ENCODE measurements at regions not wholly inside any gene's neighbourhood (a gene's known extent, or its start where the extent isn't known, plus 50 kb on each side); places are given as distances from the start of the nearest gene placed in this dataset.

GRCh38 chr15:81957698-81958097 lies 88.1 kb downstream of the MEX3B start:
- TF ChIP-seq CTCF (conservative IDR thresholded peaks at IDR 0.05), result no peak
- WGBS, 2 experiments (ENCODE audit: insufficient coverage in 1 of 2, insufficient read length in 1 of 2), result 89% methylated on average over 4 of the region's 4 CpGs
- no peak overlapping the region for H3K9ac ChIP-seq (ENCODE audit: extremely low read depth, low read length, poor library complexity, severe bottlenecking)

GRCh38 chr15:81955382-81956062 lies 90.3 kb downstream of the MEX3B start:
- no peaks in the 10 kb centered on the region for H3K4me1 ChIP-seq (ENCODE audit: control insufficient read depth, insufficient read depth, low read length)
- H3K9me3 ChIP-seq (ENCODE audit: control insufficient read depth, low read length), result no peaks in the 10 kb centered on the region
- H3K27me3 Mint-ChIP-seq (ENCODE audit: insufficient read depth), result no peaks in the 10 kb centered on the region
- H3K9me3 Mint-ChIP-seq, result no peaks in the 10 kb centered on the region
- H3K4me3 ChIP-seq (ENCODE audit: low read length), result no peak overlapping the region
- no peak for DNase-seq
- no peak overlapping the region for H3K27ac Mint-ChIP-seq
- H3K36me3 ChIP-seq (ENCODE audit: control insufficient read depth, insufficient read depth, low read length), result no peaks in the 10 kb centered on the region
- no peak for TF ChIP-seq CTCF (conservative IDR thresholded peaks at IDR 0.05)
- H3K4me1 Mint-ChIP-seq, result peaks cover 14% of the 10 kb centered on the region
- H3K4me3 Mint-ChIP-seq, result no peak overlapping the region
- H3K36me3 Mint-ChIP-seq (ENCODE audit: low read depth), result peaks cover 8% of the 10 kb centered on the region
- WGBS, 2 experiments (ENCODE audit: insufficient coverage in 1 of 2, insufficient read length in 1 of 2), result 84 to 94% methylated on average over 5 to 6 of the region's 6 CpGs
- H3K27me3 ChIP-seq (ENCODE audit: control insufficient read depth, insufficient read depth, low read length, poor library complexity, severe bottlenecking), result no peaks in the 10 kb centered on the region
- H3K9ac ChIP-seq (ENCODE audit: extremely low read depth, low read length, poor library complexity, severe bottlenecking), result no peak overlapping the region
- no peak overlapping the region for H3K27ac ChIP-seq (ENCODE audit: low read depth, low read length)

More at GRCh38 chr15:81957698-81958097, 88.1 kb downstream of the MEX3B start:
- Mint-ChIP-seq H3K27ac (no peak overlapping the region), H3K4me3 (no peak overlapping the region), H3K4me1 (peaks cover 4% of the 10 kb centered on the region), H3K36me3 (ENCODE audit: low read depth) (peaks cover 8% of the 10 kb centered on the region), H3K9me3 (no peaks in the 10 kb centered on the region), H3K27me3 (ENCODE audit: insufficient read depth) (no peaks in the 10 kb centered on the region)
- Histone ChIP-seq H3K27ac (ENCODE audit: low read depth, low read length) (no peak overlapping the region), H3K27me3 (ENCODE audit: control insufficient read depth, insufficient read depth, low read length, poor library complexity, severe bottlenecking) (no peaks in the 10 kb centered on the region), H3K9me3 (ENCODE audit: control insufficient read depth, low read length) (no peaks in the 10 kb centered on the region), H3K4me3 (ENCODE audit: low read length) (no peak overlapping the region), H3K36me3 (ENCODE audit: control insufficient read depth, insufficient read depth, low read length) (no peaks in the 10 kb centered on the region), H3K4me1 (ENCODE audit: control insufficient read depth, insufficient read depth, low read length) (no peaks in the 10 kb centered on the region)
- DNase-seq, result no peak

- H3K36me3 Mint-ChIP-seq (ENCODE audit: low read depth), result peaks cover 10% of the 10 kb centered on the region
- H3K36me3 ChIP-seq (ENCODE audit: control insufficient read depth, insufficient read depth, low read length), result no peaks in the 10 kb centered on the region
- no peaks in the 10 kb centered on the region for H3K27me3 ChIP-seq (ENCODE audit: control insufficient read depth, insufficient read depth, low read length, poor library complexity, severe bottlenecking)
- no peaks in the 10 kb centered on the region for H3K4me1 ChIP-seq (ENCODE audit: control insufficient read depth, insufficient read depth, low read length)
- DNase-seq, result no peak
- H3K9me3 ChIP-seq (ENCODE audit: control insufficient read depth, low read length), result no peaks in the 10 kb centered on the region
- H3K9me3 Mint-ChIP-seq, result no peaks in the 10 kb centered on the region
- no peaks in the 10 kb centered on the region for H3K27me3 Mint-ChIP-seq (ENCODE audit: insufficient read depth)
- no peak overlapping the region for H3K27ac ChIP-seq (ENCODE audit: low read depth, low read length)
- WGBS, 2 experiments (ENCODE audit: insufficient coverage in 1 of 2, insufficient read length in 1 of 2), result 96 to 98% methylated on average over 5 to 9 of the region's 9 CpGs
- H3K27ac Mint-ChIP-seq, result no peak overlapping the region
- no peak overlapping the region for H3K9ac ChIP-seq (ENCODE audit: extremely low read depth, low read length, poor library complexity, severe bottlenecking)
- no peak overlapping the region for H3K4me3 ChIP-seq (ENCODE audit: low read length)
- H3K4me1 Mint-ChIP-seq, result peaks cover 14% of the 10 kb centered on the region
- TF ChIP-seq CTCF (conservative IDR thresholded peaks at IDR 0.05), result no peak
- H3K4me3 Mint-ChIP-seq, result no peak overlapping the region
Measured at GRCh38 chr15:81954158-81954783, 91.5 kb downstream of the MEX3B start.

Measured in endodermal cell (in vitro differentiated cells).